ENCODE measurements at regions not wholly inside any gene's neighbourhood (a gene's known extent, or its start where the extent isn't known, plus 50 kb on each side); places are given as distances from the start of the nearest gene placed in this dataset.

DNA sequence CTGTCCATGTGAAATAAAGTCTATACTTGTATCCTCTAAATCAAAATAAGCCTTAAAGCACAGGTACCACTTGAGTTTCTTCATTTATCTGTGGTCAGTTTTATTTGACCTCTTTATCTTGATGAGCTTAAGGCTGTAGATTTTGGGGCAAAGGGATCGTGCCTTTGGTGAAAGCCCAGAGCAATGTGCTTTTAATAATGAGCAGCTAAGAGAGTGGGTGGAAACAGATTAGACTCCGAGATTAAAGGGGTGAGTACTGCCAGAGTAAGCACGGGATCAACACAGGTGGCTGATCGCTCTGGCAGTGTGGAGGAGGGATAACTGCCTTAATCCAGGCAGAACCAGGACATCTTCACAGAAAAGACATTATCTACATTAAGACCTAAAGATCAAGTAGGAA, 280.4 kb downstream of the TDRD15 start (continued):
- TF ChIP-seq, protein P1, sequence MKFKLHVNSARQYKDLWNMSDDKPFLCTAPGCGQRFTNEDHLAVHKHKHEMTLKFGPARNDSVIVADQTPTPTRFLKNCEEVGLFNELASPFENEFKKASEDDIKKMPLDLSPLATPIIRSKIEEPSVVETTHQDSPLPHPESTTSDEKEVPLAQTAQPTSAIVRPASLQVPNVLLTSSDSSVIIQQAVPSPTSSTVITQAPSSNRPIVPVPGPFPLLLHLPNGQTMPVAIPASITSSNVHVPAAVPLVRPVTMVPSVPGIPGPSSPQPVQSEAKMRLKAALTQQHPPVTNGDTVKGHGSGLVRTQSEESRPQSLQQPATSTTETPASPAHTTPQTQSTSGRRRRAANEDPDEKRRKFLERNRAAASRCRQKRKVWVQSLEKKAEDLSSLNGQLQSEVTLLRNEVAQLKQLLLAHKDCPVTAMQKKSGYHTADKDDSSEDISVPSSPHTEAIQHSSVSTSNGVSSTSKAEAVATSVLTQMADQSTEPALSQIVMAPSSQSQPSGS (CRISPR knock-in tag; IDR thresholded peaks at IDR 0.05; ENCODE audit: borderline replicate concordance, low read depth): no peak
- TF ChIP-seq, protein P2, sequence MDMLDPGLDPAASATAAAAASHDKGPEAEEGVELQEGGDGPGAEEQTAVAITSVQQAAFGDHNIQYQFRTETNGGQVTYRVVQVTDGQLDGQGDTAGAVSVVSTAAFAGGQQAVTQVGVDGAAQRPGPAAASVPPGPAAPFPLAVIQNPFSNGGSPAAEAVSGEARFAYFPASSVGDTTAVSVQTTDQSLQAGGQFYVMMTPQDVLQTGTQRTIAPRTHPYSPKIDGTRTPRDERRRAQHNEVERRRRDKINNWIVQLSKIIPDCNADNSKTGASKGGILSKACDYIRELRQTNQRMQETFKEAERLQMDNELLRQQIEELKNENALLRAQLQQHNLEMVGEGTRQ (CRISPR knock-in tag; IDR thresholded peaks at IDR 0.05): no peak
- no peak for TF ChIP-seq CREM (CRISPR knock-in tag; IDR thresholded peaks at IDR 0.05)
- TF ChIP-seq ZBTB43 (CRISPR knock-in tag; IDR thresholded peaks at IDR 0.05): no peak
- no peak for TF ChIP-seq IRF1 (CRISPR knock-in tag; IDR thresholded peaks at IDR 0.05)
- no peak for TF ChIP-seq FOXK1 (CRISPR knock-in tag; IDR thresholded peaks at IDR 0.05)
- no peak for TF ChIP-seq HMGA2 (CRISPR knock-in tag; IDR thresholded peaks at IDR 0.05)
- no peak for TF ChIP-seq ZNF671 (CRISPR knock-in tag; IDR thresholded peaks at IDR 0.05)

GRCh38 chr2:21404827-21405625, 281.3 kb downstream of the TDRD15 start:
- Mint-ChIP-seq H3K36me3 (no peaks in the 10 kb centered on the region), H3K4me3 (no peak overlapping the region), H3K9me3 (peaks cover 11% of the 10 kb centered on the region), H3K27me3 (ENCODE audit: low read depth) (no peaks in the 10 kb centered on the region), H3K4me1 (peaks cover 4% of the 10 kb centered on the region; the same call in 1 of the 2 replicates), H3K27ac (no peak overlapping the region)
- DNase-seq (ENCODE audit: low spot score) (no peak), ATAC-seq (0 out of 2 replicates have a peak, but pooled peaks have one; percentile 48)
- POLR2A ChIA-PET: interaction anchor here (1.0 kb wide), 1 partner anchor 254 kb away, joined by 3 read pairs; no protein-coding TSS in a partner anchor
- TF ChIP-seq RORB (CRISPR knock-in tag; IDR thresholded peaks at IDR 0.05) (no peak), ZNF423 (CRISPR knock-in tag; IDR thresholded peaks at IDR 0.05) (no peak), PRDM15 (CRISPR knock-in tag; IDR thresholded peaks at IDR 0.05) (no peak), ERG (CRISPR knock-in tag; IDR thresholded peaks at IDR 0.05) (no peak), ZNF416 (CRISPR knock-in tag; IDR thresholded peaks at IDR 0.05) (no peak), MYBL2 (CRISPR knock-in tag; IDR thresholded peaks at IDR 0.05) (no peak), NR2C2 (CRISPR knock-in tag; IDR thresholded peaks at IDR 0.05) (no peak), CDX4 (CRISPR knock-in tag; IDR thresholded peaks at IDR 0.05; ENCODE audit: borderline replicate concordance) (no peak), SOX15 (CRISPR knock-in tag; IDR thresholded peaks at IDR 0.05) (no peak), ZNF121 (CRISPR knock-in tag; IDR thresholded peaks at IDR 0.05) (no peak), MAX (CRISPR knock-in tag; IDR thresholded peaks at IDR 0.05) (no peak)
- TF ChIP-seq, protein P3, sequence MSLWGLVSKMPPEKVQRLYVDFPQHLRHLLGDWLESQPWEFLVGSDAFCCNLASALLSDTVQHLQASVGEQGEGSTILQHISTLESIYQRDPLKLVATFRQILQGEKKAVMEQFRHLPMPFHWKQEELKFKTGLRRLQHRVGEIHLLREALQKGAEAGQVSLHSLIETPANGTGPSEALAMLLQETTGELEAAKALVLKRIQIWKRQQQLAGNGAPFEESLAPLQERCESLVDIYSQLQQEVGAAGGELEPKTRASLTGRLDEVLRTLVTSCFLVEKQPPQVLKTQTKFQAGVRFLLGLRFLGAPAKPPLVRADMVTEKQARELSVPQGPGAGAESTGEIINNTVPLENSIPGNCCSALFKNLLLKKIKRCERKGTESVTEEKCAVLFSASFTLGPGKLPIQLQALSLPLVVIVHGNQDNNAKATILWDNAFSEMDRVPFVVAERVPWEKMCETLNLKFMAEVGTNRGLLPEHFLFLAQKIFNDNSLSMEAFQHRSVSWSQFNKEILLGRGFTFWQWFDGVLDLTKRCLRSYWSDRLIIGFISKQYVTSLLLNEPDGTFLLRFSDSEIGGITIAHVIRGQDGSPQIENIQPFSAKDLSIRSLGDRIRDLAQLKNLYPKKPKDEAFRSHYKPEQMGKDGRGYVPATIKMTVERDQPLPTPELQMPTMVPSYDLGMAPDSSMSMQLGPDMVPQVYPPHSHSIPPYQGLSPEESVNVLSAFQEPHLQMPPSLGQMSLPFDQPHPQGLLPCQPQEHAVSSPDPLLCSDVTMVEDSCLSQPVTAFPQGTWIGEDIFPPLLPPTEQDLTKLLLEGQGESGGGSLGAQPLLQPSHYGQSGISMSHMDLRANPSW (CRISPR knock-in tag; conservative IDR thresholded peaks at IDR 0.05; ENCODE audit: low read depth): no peak
- TF ChIP-seq, protein P4, sequence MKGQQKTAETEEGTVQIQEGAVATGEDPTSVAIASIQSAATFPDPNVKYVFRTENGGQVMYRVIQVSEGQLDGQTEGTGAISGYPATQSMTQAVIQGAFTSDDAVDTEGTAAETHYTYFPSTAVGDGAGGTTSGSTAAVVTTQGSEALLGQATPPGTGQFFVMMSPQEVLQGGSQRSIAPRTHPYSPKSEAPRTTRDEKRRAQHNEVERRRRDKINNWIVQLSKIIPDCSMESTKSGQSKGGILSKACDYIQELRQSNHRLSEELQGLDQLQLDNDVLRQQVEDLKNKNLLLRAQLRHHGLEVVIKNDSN (CRISPR knock-in tag; IDR thresholded peaks at IDR 0.05): no peak
- CTCF ChIA-PET: interaction anchor here (2.1 kb wide), 1 partner anchor 17 kb away, joined by 8 read pairs; no protein-coding TSS in a partner anchor

Data from WTC11 (cell line).